ENCODE measurements at regions not wholly inside any gene's neighbourhood (a gene's known extent, or its start where the extent isn't known, plus 50 kb on each side); places are given as distances from the start of the nearest gene placed in this dataset.
"Not testable (repeated sequence)": the region's sequence is repeated elsewhere in the genome, so short reads cannot be mapped to it uniquely, and the experiment has no call there.

DNA sequence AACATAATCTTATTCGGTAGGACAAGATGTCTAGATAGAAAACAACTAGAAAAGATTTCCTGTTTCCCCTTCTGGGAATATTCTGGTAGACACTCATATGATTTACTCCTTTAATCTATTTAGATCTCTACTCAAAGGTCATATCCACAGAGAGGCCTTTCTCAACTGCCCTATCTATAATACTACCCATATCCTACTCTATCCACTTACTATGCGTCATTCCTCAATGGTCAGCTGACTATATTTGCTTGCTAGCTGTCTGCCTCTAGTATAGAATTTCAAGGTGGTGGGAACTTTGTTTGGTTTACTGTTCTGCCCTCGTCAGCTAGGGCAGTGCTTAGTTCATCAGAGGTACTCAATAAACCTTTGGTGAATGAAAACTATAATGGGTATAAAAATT lies 157.8 kb upstream of the PKP2 start:
- ChIA-PET POLR2A (no interaction called here), CTCF (no interaction called here)
- DNase-seq (ENCODE audit: extremely low spot score): no peak
- TF ChIP-seq, protein P1, sequence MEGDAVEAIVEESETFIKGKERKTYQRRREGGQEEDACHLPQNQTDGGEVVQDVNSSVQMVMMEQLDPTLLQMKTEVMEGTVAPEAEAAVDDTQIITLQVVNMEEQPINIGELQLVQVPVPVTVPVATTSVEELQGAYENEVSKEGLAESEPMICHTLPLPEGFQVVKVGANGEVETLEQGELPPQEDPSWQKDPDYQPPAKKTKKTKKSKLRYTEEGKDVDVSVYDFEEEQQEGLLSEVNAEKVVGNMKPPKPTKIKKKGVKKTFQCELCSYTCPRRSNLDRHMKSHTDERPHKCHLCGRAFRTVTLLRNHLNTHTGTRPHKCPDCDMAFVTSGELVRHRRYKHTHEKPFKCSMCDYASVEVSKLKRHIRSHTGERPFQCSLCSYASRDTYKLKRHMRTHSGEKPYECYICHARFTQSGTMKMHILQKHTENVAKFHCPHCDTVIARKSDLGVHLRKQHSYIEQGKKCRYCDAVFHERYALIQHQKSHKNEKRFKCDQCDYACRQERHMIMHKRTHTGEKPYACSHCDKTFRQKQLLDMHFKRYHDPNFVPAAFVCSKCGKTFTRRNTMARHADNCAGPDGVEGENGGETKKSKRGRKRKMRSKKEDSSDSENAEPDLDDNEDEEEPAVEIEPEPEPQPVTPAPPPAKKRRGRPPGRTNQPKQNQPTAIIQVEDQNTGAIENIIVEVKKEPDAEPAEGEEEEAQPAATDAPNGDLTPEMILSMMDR (IDR thresholded peaks at IDR 0.05; ENCODE audit: control extremely low read depth, extremely low read depth, low read depth, missing control alignments): no peak

DNA sequence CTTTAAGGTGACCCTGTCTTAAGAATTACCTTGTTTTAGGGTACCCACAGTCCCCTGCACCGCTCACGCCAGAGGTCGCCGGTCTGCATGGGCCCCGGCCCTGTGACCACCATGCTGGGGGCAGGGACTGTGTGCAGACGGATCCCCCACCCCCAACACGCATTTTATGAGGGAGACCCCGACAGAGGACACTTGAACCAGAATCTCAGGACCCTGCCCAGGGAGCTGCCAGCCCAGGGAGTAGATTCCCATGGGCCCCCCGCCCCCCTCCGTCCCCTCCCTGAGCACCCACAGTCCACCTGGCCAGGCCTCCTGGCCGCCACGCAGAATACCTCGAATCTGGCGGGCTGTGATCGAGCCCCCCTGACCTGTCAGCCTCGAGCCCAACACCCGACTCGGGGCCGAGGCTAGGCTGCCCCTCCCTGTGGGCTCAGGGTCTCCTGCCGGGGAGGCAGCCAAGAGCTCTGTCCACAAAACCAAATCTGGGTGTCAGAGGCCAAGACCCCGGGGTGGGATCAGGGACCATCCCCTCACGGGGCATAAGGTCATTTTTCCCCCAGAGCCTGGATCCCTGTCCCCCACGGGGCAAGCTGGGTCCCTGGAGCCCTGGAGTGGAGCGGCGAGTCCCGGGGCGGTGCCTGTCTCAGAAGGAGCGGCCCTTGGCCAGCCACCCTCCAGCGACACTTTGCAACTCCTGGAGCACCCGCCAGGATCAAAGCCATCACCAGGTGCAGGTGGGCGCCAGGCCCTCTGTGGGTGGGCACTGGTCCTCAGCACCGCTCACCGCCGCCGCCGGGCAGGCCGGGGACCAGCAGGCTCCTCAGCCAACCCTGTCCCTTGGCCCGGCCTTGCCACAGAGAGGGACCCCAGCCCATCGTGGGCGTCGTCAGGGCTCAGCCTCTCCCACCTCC lies 155.8 kb upstream of the PKP2 start:
- TF ChIP-seq, protein P1 (IDR thresholded peaks at IDR 0.05; ENCODE audit: control extremely low read depth, extremely low read depth, low read depth, missing control alignments): no peak
- CTCF ChIA-PET: no interaction called here
- DNase-seq (ENCODE audit: extremely low spot score): no peak
- POLR2A ChIA-PET: no interaction called here

DNA sequence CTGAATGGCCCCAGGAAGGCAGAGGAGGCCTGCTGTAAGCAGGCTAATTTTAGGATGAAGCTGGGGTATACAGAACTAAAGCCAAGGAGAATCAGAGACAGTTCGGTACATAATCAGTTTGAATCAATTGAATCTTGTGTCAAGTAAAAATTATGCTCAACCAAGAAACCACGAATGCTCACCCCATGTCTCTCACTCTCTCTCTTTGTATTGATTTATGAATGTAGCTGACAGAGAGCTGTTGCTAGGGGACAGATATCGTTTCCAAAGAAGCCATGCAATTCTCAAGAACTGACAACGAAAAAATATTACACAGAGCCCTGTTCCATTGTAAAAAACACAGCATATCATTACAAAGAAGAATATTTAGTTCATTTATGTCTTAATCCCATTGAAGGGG lies 151.1 kb upstream of the PKP2 start:
- CTCF ChIA-PET: no interaction called here
- DNase-seq (ENCODE audit: extremely low spot score): no peak
- POLR2A ChIA-PET: no interaction called here
- TF ChIP-seq, protein P1 (IDR thresholded peaks at IDR 0.05; ENCODE audit: control extremely low read depth, extremely low read depth, low read depth, missing control alignments): no peak

DNA sequence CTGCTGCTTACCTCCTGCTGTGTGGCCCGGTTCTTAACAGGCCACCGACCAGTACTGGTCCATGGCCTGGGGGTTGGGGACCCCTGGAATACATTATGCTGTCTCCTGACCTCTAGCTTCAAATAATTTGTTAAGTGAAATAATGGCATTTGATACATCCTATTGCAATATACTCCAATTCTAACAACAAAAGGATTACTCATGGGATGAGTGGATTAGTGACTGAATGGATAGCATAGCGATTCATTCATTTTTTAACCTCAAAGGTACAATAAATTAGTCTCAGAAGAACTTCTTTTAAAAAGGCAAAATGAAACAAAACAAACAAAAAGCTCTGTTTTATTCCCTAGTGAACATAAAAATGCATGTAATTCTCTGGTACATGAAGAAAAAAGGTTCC lies 147.9 kb upstream of the PKP2 start:
- DNase-seq (ENCODE audit: extremely low spot score): no peak
- ChIA-PET CTCF (interaction anchor here (1.5 kb wide), 1 partner anchor 13 kb away, joined by 5 read pairs; no protein-coding TSS in a partner anchor), POLR2A (no interaction called here)
- TF ChIP-seq, protein P1 (IDR thresholded peaks at IDR 0.05; ENCODE audit: control extremely low read depth, extremely low read depth, low read depth, missing control alignments): no peak

DNA sequence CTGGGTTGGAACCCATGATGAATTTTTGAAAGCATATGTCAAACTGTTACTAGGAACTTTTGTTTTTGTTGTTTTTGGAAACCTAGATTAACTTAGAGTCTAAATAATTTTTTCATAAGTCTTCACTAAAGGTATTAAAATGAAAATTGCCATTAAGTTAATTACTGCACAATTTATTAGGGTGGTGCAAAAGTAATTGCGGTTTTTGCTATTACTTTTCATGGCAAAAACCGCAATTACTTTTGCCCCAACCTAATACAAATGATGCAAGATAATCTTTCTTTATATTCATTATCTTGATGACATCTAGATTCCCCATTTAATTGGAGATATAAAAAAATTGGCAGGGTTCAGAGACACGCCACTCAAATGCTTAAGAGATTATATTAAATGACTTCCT lies 145.0 kb upstream of the PKP2 start:
- TF ChIP-seq, protein P1 (IDR thresholded peaks at IDR 0.05; ENCODE audit: control extremely low read depth, extremely low read depth, low read depth, missing control alignments): no peak
- ChIA-PET POLR2A (no interaction called here), CTCF (no interaction called here)
- no peak for DNase-seq (ENCODE audit: extremely low spot score)

DNA sequence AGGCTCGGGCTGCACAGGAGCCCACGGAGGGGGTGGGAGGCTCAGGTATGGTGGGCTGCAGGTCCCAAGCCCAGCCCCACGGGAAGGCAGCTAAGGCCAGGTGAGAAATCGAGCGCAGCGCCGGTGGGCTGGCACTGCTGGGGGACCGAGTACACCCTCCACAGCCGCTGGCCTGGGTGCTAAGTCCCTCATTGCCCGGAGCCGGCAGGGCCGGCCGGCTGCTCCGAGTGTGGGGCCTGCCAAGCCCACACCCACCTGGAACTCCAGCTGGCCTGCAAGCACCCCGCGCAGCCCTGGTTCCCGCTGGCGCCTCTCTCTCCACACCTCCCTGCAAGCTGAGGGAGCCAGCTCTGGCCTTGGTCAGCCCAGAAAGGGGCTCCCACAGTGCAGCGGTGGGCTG lies 137.4 kb upstream of the PKP2 start:
- CTCF ChIA-PET; DNase-seq (ENCODE audit: extremely low spot score); POLR2A ChIA-PET: not testable (repeated sequence)

DNA sequence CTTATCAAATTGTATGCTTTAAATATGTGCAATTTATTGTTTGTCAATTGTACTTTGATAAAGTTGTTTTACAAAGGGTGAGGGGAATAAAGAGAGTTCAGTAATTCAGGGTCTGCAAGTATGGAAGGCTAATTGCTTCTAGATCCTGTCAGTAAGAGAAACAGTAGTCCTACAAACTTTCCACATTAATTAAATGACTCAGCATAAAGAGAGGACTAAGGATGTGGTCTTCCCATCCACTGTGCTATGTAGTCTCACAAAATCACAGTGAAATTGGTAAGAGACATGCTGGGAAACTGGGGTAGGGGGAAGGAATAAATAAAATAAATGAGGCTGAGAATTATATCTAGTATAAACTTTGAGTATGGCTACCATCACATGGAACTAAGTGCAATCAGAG lies 130.2 kb upstream of the PKP2 start:
- no peak for DNase-seq (ENCODE audit: extremely low spot score)
- TF ChIP-seq, protein P1 (IDR thresholded peaks at IDR 0.05; ENCODE audit: control extremely low read depth, extremely low read depth, low read depth, missing control alignments): no peak
- ChIA-PET CTCF (no interaction called here), POLR2A (no interaction called here)

DNA sequence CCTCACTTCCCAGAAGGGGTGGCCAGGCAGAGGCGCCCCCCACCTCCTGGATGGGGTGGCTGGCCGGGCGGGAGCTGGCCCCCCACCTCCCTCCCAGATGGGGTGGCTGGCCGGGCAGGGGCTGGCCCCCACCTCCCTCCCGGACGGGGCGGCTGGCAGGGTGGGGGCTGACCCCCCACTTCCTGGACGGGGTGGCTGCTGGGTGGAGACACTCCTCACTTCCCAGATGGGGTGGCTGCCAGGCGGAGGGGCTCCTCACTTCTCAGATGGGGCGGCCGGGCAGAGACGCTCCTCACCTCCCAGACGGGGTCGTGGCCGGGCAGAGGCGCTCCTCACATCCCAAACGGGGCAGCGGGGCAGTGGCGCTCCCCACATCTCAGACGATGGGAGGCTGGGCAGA lies 126.1 kb upstream of the PKP2 start:
- DNase-seq (ENCODE audit: extremely low spot score); POLR2A ChIA-PET; CTCF ChIA-PET: not testable (repeated sequence)

DNA sequence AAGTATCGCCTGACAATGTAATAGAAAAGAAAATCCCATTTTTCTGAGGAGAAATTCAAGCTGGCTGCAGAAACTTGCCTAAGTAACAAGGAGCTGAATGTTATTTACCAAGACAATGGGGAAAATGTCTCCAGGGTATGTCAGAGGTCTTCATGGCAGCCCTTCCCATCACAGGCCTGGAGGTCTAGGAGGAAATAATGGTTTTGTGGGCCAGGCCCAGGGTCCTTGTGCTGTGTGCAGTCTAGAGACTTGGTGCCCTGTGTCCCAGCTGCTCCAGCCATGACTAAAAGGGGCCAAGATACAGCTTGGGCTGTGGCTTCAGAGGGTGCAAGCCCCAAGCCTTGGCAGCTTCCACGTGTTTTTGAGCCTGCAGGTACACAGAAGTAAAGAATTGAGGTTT lies 120.5 kb upstream of the PKP2 start:
- CTCF ChIA-PET; DNase-seq (ENCODE audit: extremely low spot score); POLR2A ChIA-PET: not testable (repeated sequence)

All from GM10248 (cell line).